Stomach (tissue), 8 donors: ENCODE measurements at regions not wholly inside any gene's neighbourhood (a gene's known extent, or its start where the extent isn't known, plus 50 kb on each side); places are given as distances from the start of the nearest gene placed in this dataset.
A peak's percentile ranks its signal among the peaks of the same experiment; 100 is the strongest.

Experiments used
- DNase-seq, 2 donors: peaks; one replicate each; pipeline versions ENCODE4 v3.0.0 to v3.0.0-alpha.2; 2013 to 2019
- H3K27ac ChIP-seq, 5 donors: fragments of 200-600 bp in 4 of 5; sonication (generic) in 4 of 5; one replicate each; pipeline ENCODE4 v1.5.1; 2013 to 2019; ENCODE audit warnings: mild to moderate bottlenecking in 1 of 5, moderate library complexity in 1 of 5
- H3K27me3 ChIP-seq, 3 donors: fragments of 200-600 bp; sonication (generic); one replicate each; pipeline ENCODE4 v1.5.1; 2017 to 2019; ENCODE audit warnings: mixed run types in 1 of 3
- H3K36me3 ChIP-seq, 4 donors: fragments of 200-600 bp; sonication (generic); 1 replicate in 3 of 4; 2 replicates in 1 of 4; pipeline ENCODE4 v1.5.1; 2016 to 2019
- H3K4me1 ChIP-seq, 4 donors: fragments of 200-600 bp; sonication (generic); one replicate each; pipeline ENCODE4 v1.5.1; 2016 to 2019
- H3K4me3 ChIP-seq, 4 donors: fragments of 200-600 bp; sonication (generic) in 3 of 4; one replicate each; pipeline ENCODE4 v1.5.1; 2016 to 2019; ENCODE audit warnings: mild to moderate bottlenecking in 1 of 4
- H3K9me3 ChIP-seq, 4 donors: fragments of 200-600 bp; sonication (generic); one replicate each; pipeline ENCODE4 v1.5.1; 2016 to 2019
- CTCF ChIP-seq, 7 experiments: fragments of 450-650 bp in 4 of 7; fragments of 200-600 bp in 3 of 7; sonication (generic) in 3 of 7; IDR thresholded peaks; one replicate each; pipeline ENCODE4 v1.5.1; 2016 to 2019; ENCODE audit warnings: antibody characterized with exemption in 7 of 7, control low read depth in 2 of 7, mild to moderate bottlenecking in 1 of 7
- EP300 ChIP-seq: sonication (generic); formaldehyde crosslinking; IDR thresholded peaks from one replicate; pipeline ENCODE4 v1.6.1; 2017; ENCODE audit warnings: antibody characterized with exemption
- POLR2A ChIP-seq, 4 donors: fragments of 450-650 bp; IDR thresholded peaks; one replicate each; pipeline ENCODE4 v1.6.1; 2016; ENCODE audit warnings: antibody characterized with exemption in 4 of 4, control low read depth in 2 of 4, mild to moderate bottlenecking in 1 of 4, moderate library complexity in 1 of 4
- POLR2AphosphoS5 ChIP-seq, 3 donors: sonication (generic); formaldehyde crosslinking; IDR thresholded peaks; one replicate each; pipeline ENCODE4 v1.6.1; 2016; ENCODE audit warnings: antibody characterized with exemption in 3 of 3
- WGBS, 5 donors: extraction: QIAGEN DNeasy Blood & Tissue Kit in 3 of 5; methylation state at CpG; one replicate each; pipeline versions ENCODE4 v1.1.5 to v1.1.7; 2013 to 2018; 5-methylcytosine and 5-hydroxymethylcytosine counted together
- intact Hi-C: fragments of 100-400 bp; cut with DNase I; formaldehyde crosslinking; loops from one replicate; pipeline ENCODE4 v1.15.1; 2023; ENCODE audit warnings: low total_unique reads
- donor health status: healthy with polysubstance abuse.
- donor health status: Bipolar disorder and iron deficiency.
- donor health status: healthy.

GRCh38 chr2:147082850-147083522, 761.8 kb upstream of the ACVR2A start:
- Histone ChIP-seq H3K27ac (no peak overlapping the region), H3K4me3 (no peak overlapping the region), H3K9me3 (no peaks in the 10 kb centered on the region), H3K27me3 (no peaks in the 10 kb centered on the region), H3K36me3 (no peaks in the 10 kb centered on the region), H3K4me1 (peaks cover 0 to 7% (median 0%) of the 10 kb centered on the region in 4 donors)
- WGBS, 5 donors: 48 to 63% (median 60%) methylated on average over 3 of the region's 3 CpGs
- intact Hi-C loops: no loop called here
- TF ChIP-seq POLR2A (IDR thresholded peaks at IDR 0.05) (no peak), EP300 (no peak), POLR2AphosphoS5 (IDR thresholded peaks at IDR 0.05) (peak in 1 of 3 donors; percentile 28), CTCF (IDR thresholded peaks at IDR 0.05) (peak in 5 of 7 experiments; percentile 28 to 84 (median 78))
- DNase-seq: peak; percentile 40 to 83

- intact Hi-C loops: no loop called here
- Histone ChIP-seq H3K27ac (no peak overlapping the region), H3K36me3 (no peaks in the 10 kb centered on the region)
These were observed 763.0 kb upstream of the ACVR2A start for GRCh38 chr2:147081831-147082230.

GRCh38 chr2:147076634-147077033, 768.2 kb upstream of the ACVR2A start:
- WGBS, 5 donors: 65 to 89% (median 77%) methylated on average over 2 of the region's 2 CpGs
- Histone ChIP-seq H3K36me3 (no peaks in the 10 kb centered on the region), H3K27ac (no peak overlapping the region), H3K9me3 (no peaks in the 10 kb centered on the region), H3K4me1 (no peaks in the 10 kb centered on the region), H3K27me3 (no peaks in the 10 kb centered on the region), H3K4me3 (no peak overlapping the region)
- DNase-seq: no peak
- intact Hi-C loops: no loop called here
- TF ChIP-seq POLR2A (IDR thresholded peaks at IDR 0.05) (no peak), POLR2AphosphoS5 (IDR thresholded peaks at IDR 0.05) (no peak), CTCF (IDR thresholded peaks at IDR 0.05) (no peak), EP300 (no peak)

More at GRCh38 chr2:147081831-147082230, 763.0 kb upstream of the ACVR2A start:
- 37 to 70% (median 56%) methylated on average over 4 of the region's 4 CpGs for WGBS, 5 donors
- Histone ChIP-seq H3K4me3 (no peak overlapping the region), H3K9me3 (no peaks in the 10 kb centered on the region), H3K27me3 (no peaks in the 10 kb centered on the region), H3K4me1 (peaks cover 0 to 7% (median 0%) of the 10 kb centered on the region in 4 donors)
- TF ChIP-seq POLR2AphosphoS5 (IDR thresholded peaks at IDR 0.05) (no peak), POLR2A (IDR thresholded peaks at IDR 0.05) (no peak), EP300 (no peak), CTCF (IDR thresholded peaks at IDR 0.05) (no peak)
- DNase-seq: no peak

GRCh38 chr2:147068071-147068470, 776.8 kb upstream of the ACVR2A start:
- Histone ChIP-seq H3K27ac (no peak overlapping the region), H3K9me3 (peaks cover 0 to 3% (median 0%) of the 10 kb centered on the region in 4 donors), H3K4me3 (no peak overlapping the region), H3K27me3 (no peaks in the 10 kb centered on the region), H3K4me1 (no peaks in the 10 kb centered on the region), H3K36me3 (no peaks in the 10 kb centered on the region)
- 29 to 45% (median 40%) methylated on average over 2 of the region's 2 CpGs for WGBS, 5 donors
- no peak for TF ChIP-seq POLR2AphosphoS5 (IDR thresholded peaks at IDR 0.05)
- no peak for TF ChIP-seq EP300
- no peak for TF ChIP-seq CTCF (IDR thresholded peaks at IDR 0.05)
- TF ChIP-seq POLR2A (IDR thresholded peaks at IDR 0.05): no peak
- intact Hi-C loops: no loop called here
- DNase-seq: peak in 1 of 2 donors; percentile 26
